Retinal pigment epithelial cell (primary cell): ENCODE measurements at regions not wholly inside any gene's neighbourhood (a gene's known extent, or its start where the extent isn't known, plus 50 kb on each side); places are given as distances from the start of the nearest gene placed in this dataset.

Experiments
- DNase-seq: peaks from one replicate; pipeline ENCODE4 v3.0.0-alpha.2; 2010; ENCODE audit warnings: low read depth
- H3K4me3 ChIP-seq: 2 replicates; pipeline ENCODE4 v1.5.1; 2011; ENCODE audit warnings: mild to moderate bottlenecking, low read length, control low read depth, moderate library complexity
- CTCF ChIP-seq: conservative IDR thresholded peaks from 2 replicates; pipeline ENCODE4 v1.5.1; 2011; ENCODE audit warnings: low read depth, low read length, control low read depth, inconsistent platforms

GRCh38 chr6:119444642-119445557 lies 95.3 kb upstream of the MAN1A1 start:
- no peak for TF ChIP-seq CTCF
- no peak for DNase-seq

GRCh38 chr6:119443993-119444641 lies 94.6 kb upstream of the MAN1A1 start:
- no peak overlapping the region for H3K4me3 ChIP-seq
- DNase-seq, result no peak
- no peak for TF ChIP-seq CTCF

More at GRCh38 chr6:119444642-119445557, 95.3 kb upstream of the MAN1A1 start:
- H3K4me3 ChIP-seq, result no peak overlapping the region

GRCh38 chr6:119442776-119443184 lies 93.2 kb upstream of the MAN1A1 start:
- TF ChIP-seq CTCF, result no peak
- DNase-seq, result no peak
- H3K4me3 ChIP-seq, result no peak overlapping the region

GRCh38 chr6:119440953-119441352 lies 91.4 kb upstream of the MAN1A1 start:
- TF ChIP-seq CTCF, result no peak
- DNase-seq, result no peak
- H3K4me3 ChIP-seq, result no peak overlapping the region

GRCh38 chr6:119436583-119436982 lies 87.0 kb upstream of the MAN1A1 start:
- no peak for TF ChIP-seq CTCF
- no peak overlapping the region for H3K4me3 ChIP-seq
- no peak for DNase-seq

- no peak overlapping the region for H3K4me3 ChIP-seq
- DNase-seq, result no peak
- TF ChIP-seq CTCF, result no peak
Observed at GRCh38 chr6:119431799-119432198, 82.2 kb upstream of the MAN1A1 start.
